BJ (cell line): ENCODE measurements at regions not wholly inside any gene's neighbourhood (a gene's known extent, or its start where the extent isn't known, plus 50 kb on each side); places are given as distances from the start of the nearest gene placed in this dataset.
"Not testable (repeated sequence)": the region's sequence is repeated elsewhere in the genome, so short reads cannot be mapped to it uniquely, and the experiment has no call there.

Source experiments
- CTCF ChIA-PET: fragments of 350-600 bp; formaldehyde crosslinking; extraction: SDS; loops from one replicate; lab custom pipeline; 2021; ENCODE audit warnings: antibody characterized with exemption, inconsistent platforms; lab: Yijun Ruan, JAX
- POLR2A ChIA-PET: fragments of 300-600 bp; sonication (Branson Sonifier 250); formaldehyde crosslinking; extraction: SDS; loops from one replicate; lab custom pipeline; 2021; ENCODE audit warnings: antibody characterized with exemption; lab: Charles Lee
- DNase-seq: peaks from one replicate; pipeline ENCODE4 v3.0.0-alpha.2; 2011; ENCODE audit warnings: low read depth
- H3K27me3 ChIP-seq: 2 replicates; pipeline ENCODE4 v1.6.0; 2011; ENCODE audit warnings: low read length; ENCODE audit not compliant: control insufficient read depth, insufficient read depth
- H3K36me3 ChIP-seq: 2 replicates; pipeline ENCODE4 v1.5.1; 2011; ENCODE audit warnings: low read length; ENCODE audit not compliant: control insufficient read depth, insufficient read depth
- H3K4me3 ChIP-seq: 2 replicates; pipeline ENCODE4 v1.5.1; 2011; ENCODE audit warnings: low read depth, mild to moderate bottlenecking, control low read depth, low read length
- CTCF ChIP-seq: IDR thresholded peaks from 2 replicates; pipeline ENCODE4 v1.5.1; 2011; ENCODE audit warnings: low read depth, mild to moderate bottlenecking, control low read depth, inconsistent platforms, low read length, moderate library complexity; ENCODE audit not compliant: insufficient read depth

GRCh38 chr3:84727616-84728015 lies 231.2 kb upstream of the CADM2 start:
- Histone ChIP-seq H3K27me3 (no peaks in the 10 kb centered on the region), H3K4me3 (no peak overlapping the region), H3K36me3 (no peaks in the 10 kb centered on the region)
- no peak for DNase-seq
- no peak for TF ChIP-seq CTCF
- POLR2A ChIA-PET: no interaction called here
- CTCF ChIA-PET: no interaction called here

GRCh38 chr3:84734731-84735130 lies 224.1 kb upstream of the CADM2 start:
- CTCF ChIA-PET, POLR2A ChIA-PET, H3K27me3 ChIP-seq, DNase-seq, H3K36me3 ChIP-seq, H3K4me3 ChIP-seq: not testable (repeated sequence)

GRCh38 chr3:84738086-84738485 lies 220.7 kb upstream of the CADM2 start:
- TF ChIP-seq CTCF: no peak
- POLR2A ChIA-PET: no interaction called here
- H3K36me3 ChIP-seq: no peaks in the 10 kb centered on the region
- CTCF ChIA-PET: no interaction called here
- no peak for DNase-seq
- H3K4me3 ChIP-seq: no peak overlapping the region
- no peaks in the 10 kb centered on the region for H3K27me3 ChIP-seq

DNA sequence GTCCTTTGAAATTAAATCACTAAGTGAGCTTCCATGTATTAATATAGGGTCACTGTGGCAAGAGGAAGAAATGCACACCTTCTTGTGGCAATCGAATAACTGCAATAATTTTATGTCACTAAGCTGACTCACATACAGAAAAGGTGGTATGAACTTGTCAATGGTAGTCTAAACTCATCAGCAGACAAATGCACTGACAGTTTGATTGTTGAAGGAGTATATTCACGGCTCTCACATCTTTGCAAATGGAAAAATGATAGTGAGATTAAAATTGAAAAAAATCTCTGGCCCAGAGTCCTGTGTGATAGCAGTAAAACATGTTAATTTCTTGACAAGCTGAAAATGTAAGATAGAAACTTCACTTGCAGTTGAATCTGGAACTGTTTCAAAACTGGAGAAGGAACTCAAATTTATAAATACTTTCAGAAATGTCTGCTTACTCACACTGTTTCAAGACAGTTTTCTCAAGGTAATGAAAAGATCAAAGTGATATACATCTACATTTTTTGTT lies 215.8 kb upstream of the CADM2 start:
- H3K4me3 ChIP-seq: no peak overlapping the region
- DNase-seq: no peak
- POLR2A ChIA-PET: no interaction called here
- TF ChIP-seq CTCF: no peak
- H3K27me3 ChIP-seq: no peaks in the 10 kb centered on the region
- CTCF ChIA-PET: no interaction called here
- no peaks in the 10 kb centered on the region for H3K36me3 ChIP-seq

DNA sequence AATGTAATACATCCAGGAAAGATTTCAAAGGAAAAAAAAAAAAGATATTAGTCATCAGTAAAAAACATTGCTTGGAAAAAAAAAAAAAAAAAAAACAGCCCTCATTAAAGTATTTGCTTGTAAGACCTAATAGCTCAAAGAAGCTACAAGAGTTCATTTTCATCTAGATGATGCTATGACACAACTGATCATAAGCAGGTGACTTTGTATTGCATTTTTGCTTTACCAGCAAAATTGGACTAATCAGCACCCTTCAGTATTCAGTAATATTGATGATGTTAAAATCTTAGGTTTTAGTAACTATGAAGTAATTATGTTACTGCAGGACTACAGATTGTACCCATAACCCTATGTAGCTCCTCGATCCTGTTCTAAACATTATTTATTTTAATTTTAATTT lies 214.7 kb upstream of the CADM2 start:
- ChIA-PET POLR2A (no interaction called here), CTCF (interaction anchor here (0.6 kb wide), 1 partner anchor 67 kb away, joined by 3 read pairs; no protein-coding TSS in a partner anchor)
- Histone ChIP-seq H3K4me3 (no peak overlapping the region), H3K27me3 (no peaks in the 10 kb centered on the region), H3K36me3 (no peaks in the 10 kb centered on the region)
- no peak for DNase-seq
- no peak for TF ChIP-seq CTCF

GRCh38 chr3:84755860-84756259 lies 202.9 kb upstream of the CADM2 start:
- CTCF ChIA-PET: no interaction called here
- POLR2A ChIA-PET: no interaction called here

More at GRCh38 chr3:84755860-84756259, 202.9 kb upstream of the CADM2 start:
- Histone ChIP-seq H3K4me3 (no peak overlapping the region), H3K27me3 (no peaks in the 10 kb centered on the region), H3K36me3 (no peaks in the 10 kb centered on the region)
- no peak for DNase-seq
- TF ChIP-seq CTCF: no peak
